Medulla oblongata (tissue), 1 donor: ENCODE measurements at regions not wholly inside any gene's neighbourhood (a gene's known extent, or its start where the extent isn't known, plus 50 kb on each side); places are given as distances from the start of the nearest gene placed in this dataset.

Source experiments
- DNase-seq: peaks from one replicate; pipeline ENCODE4 v3.0.0-alpha.2; 2015; ENCODE audit errors: extremely low spot score

GRCh38 chr3:148373961-148374360 lies 323.7 kb upstream of the AGTR1 start:
- no peak for DNase-seq

- DNase-seq, result peak; percentile 38
Measured at GRCh38 chr3:148379763-148380382, 317.8 kb upstream of the AGTR1 start.

DNA sequence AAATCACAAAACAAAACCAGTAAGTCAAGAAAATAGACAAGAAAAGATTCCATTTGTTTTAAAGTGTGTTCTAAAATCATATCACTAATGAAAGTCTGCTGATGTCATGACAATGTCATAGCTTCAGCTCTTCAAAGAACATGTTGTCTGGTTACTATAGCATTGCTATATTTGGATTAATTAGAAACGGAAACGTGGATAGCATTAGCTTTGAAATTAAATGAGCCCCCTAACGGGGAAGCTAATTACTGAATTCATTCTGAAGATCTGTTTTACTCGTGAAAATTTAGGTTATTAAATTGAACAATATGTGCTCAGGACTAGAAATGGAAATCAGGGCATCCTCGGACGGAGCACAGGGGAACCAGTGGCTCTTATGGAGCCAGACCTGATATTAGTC lies 316.7 kb upstream of the AGTR1 start:
- no peak for DNase-seq

DNA sequence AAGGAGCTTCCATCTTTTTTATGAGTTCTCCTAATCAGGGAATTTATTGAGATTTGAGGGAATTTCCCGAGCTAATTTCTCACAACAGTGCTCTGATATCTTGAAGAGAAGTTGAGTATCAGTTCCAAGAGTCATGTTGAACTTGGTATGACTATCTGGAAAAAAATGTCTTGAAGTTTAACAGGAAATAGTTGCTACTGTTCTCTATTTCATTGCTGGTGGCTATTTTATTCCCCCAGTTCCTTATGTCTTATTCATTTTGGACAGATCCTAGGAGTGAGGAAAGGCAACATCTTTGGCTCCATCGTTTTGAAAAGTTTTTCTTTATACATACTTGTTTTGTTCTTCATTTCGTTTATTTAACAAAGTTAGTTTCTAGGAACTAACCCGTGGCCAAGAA lies 307.8 kb upstream of the AGTR1 start:
- no peak for DNase-seq

- DNase-seq, result no peak
Measured at GRCh38 chr3:148395821-148396220, 301.9 kb upstream of the AGTR1 start.

GRCh38 chr3:148400754-148401153 lies 296.9 kb upstream of the AGTR1 start:
- no peak for DNase-seq

- no peak for DNase-seq
Measured at GRCh38 chr3:148408667-148409066, 289.0 kb upstream of the AGTR1 start.

DNA sequence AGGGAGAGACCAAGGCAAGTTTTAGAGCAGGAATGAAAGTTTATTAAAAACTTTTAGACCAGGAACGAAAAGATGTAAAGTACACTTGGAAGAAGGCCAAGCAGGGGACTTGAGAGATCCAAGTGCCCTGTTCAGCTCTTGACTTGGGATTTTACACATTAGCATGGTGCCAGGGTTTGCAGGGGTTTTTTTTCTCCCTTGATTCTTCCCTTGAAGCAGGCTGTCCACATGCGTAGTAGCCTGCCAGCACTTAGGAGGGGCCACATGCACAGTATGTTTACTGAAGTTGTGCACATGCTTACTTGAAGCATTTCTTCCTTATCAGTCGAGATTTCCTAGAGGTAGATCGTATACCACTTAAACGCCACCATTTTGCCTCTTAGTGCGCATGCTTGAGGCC lies 277.5 kb upstream of the AGTR1 start:
- no peak for DNase-seq

GRCh38 chr3:148428862-148429605 lies 268.7 kb upstream of the AGTR1 start:
- no peak for DNase-seq

GRCh38 chr3:148433665-148434064 lies 264.0 kb upstream of the AGTR1 start:
- DNase-seq, result no peak

- no peak for DNase-seq
Measured at GRCh38 chr3:148435534-148435933, 262.2 kb upstream of the AGTR1 start.

- no peak for DNase-seq
Measured at GRCh38 chr3:148439254-148439822, 258.4 kb upstream of the AGTR1 start.

DNA sequence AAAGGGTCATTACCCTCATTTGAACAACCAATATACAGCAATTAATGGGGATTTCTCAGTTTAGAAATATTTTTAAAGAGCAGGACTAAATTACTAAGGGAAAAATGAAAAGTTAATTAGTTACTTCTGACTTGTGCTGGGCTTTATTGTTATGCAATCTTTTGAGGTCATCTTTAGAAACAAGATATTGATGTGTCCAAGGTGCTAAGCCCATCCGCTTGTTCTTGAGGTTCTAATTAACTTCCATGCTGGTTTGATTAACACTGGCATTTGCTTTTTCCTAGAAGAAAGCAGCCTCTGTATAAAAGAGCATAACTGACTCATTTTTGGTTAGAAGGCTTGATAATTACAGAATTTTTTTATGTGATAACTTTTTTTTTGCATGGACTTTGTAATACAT lies 256.5 kb upstream of the AGTR1 start:
- no peak for DNase-seq

DNA sequence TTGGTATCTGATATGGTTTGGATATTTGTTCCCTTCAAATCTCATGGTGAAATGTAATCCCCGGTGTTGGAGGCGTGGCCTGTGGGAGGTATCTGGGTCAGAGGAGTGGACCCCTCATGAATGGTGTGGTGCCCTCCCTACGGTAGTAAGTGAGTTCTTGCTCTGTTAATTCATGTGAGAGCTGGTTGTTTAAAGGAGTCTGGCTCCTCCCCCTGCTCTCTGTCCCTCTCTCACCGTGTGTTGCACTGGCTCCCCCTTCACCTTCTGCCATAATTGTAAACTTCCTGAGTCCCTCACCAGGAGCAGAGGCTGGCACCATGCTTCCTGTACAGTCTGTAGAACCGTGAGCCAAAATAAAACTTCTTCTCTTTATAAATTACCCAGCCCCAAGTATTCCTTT lies 246.9 kb upstream of the AGTR1 start:
- DNase-seq, result no peak

DNA sequence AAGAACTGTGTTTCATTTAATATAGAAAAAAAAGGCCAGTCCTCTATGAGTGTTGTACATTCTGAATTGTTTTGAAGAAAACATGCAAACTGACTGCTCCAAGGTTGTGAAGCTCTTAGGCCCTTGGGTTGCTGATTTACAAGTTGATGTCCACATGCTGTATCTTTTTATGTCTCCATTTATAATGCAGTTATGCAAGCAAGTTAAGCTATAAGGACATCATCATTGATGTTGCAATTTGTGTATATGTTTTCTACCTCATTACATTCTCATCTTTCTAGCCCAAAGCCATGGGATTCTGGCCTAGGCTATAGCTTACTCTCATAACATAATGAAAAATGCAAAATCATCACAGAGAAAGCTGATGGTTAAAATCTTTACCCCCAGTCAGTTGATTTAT lies 245.7 kb upstream of the AGTR1 start:
- no peak for DNase-seq

GRCh38 chr3:148453781-148454191 lies 243.9 kb upstream of the AGTR1 start:
- DNase-seq, result no peak

- no peak for DNase-seq
Measured at GRCh38 chr3:148455098-148455497, 242.6 kb upstream of the AGTR1 start.

DNA sequence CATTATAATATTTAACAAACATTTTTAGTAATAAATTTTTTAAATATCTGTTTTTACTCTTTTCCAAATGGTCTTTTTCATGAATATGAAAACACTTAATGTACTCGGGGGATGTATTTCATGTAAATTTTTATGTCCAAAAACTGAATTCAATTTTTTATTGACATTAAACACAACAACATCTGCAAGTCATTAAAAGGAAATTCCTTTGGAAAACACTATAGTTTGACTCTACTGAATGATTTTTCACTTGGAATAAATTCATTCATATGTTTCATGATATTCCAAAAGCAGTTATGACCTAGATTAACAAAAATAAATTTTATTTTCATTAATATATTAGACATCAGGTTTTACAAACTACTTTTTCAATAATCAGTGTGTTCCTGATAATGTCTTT lies 239.8 kb upstream of the AGTR1 start:
- no peak for DNase-seq

- DNase-seq, result no peak
Measured at GRCh38 chr3:148459931-148460513, 237.7 kb upstream of the AGTR1 start.

DNA sequence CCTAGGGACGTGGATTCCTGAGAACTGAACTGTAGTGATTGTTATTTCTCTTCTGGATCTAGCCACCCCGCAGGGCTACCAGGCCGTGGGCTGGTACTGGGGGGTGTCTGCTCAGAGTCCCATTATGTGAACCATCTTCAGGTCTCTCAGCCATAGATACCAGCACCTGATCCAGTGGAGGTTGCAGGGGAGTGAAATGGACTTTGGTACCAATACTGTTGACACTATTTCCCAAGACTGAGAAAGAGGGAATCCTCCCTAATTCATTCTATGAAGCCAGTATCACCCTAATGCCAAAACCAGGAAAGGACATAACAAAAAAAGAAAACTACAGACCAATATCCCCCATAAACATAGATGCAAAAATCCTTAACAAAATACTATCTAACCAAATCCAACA lies 237.0 kb upstream of the AGTR1 start:
- DNase-seq, result no peak

GRCh38 chr3:148464246-148464645 lies 233.5 kb upstream of the AGTR1 start:
- DNase-seq, result no peak

GRCh38 chr3:148466143-148466542 lies 231.6 kb upstream of the AGTR1 start:
- DNase-seq, result no peak
